Smooth muscle cell (in vitro differentiated cells): ENCODE measurements at regions not wholly inside any gene's neighbourhood (a gene's known extent, or its start where the extent isn't known, plus 50 kb on each side); places are given as distances from the start of the nearest gene placed in this dataset.

ENCODE experiments used
- DNase-seq: peaks from one replicate; lab custom pipeline; 2025; ENCODE audit not compliant: unreplicated experiment; lab: John Stamatoyannopoulos, UW
- H2AFZ ChIP-seq: fragments of 200-600 bp; sonication (generic); 2 replicates; pipeline ENCODE4 v1.6.0; 2016; ENCODE audit warnings: antibody characterized with exemption, low read depth, mild to moderate bottlenecking
- H3F3A ChIP-seq: fragments of 200-600 bp; sonication (generic); 2 replicates; pipeline ENCODE4 v1.6.0; 2017; ENCODE audit warnings: antibody characterized with exemption, low read depth
- H3K27ac ChIP-seq: fragments of 200-600 bp; sonication (generic); 2 replicates; pipeline ENCODE4 v1.5.1; 2016; ENCODE audit warnings: low read depth, mild to moderate bottlenecking
- H3K27me3 ChIP-seq: fragments of 200-600 bp; sonication (generic); 2 replicates; pipeline ENCODE4 v1.6.1; 2016; ENCODE audit warnings: low read depth, mild to moderate bottlenecking
- H3K36me3 ChIP-seq: fragments of 200-600 bp; sonication (generic); 2 replicates; pipeline ENCODE4 v1.5.1; 2016; ENCODE audit warnings: low read depth
- H3K4me1 ChIP-seq: fragments of 200-600 bp; sonication (generic); 2 replicates; pipeline ENCODE4 v1.5.1; 2016; ENCODE audit warnings: low read depth
- H3K4me2 ChIP-seq: fragments of 200-600 bp; sonication (generic); 2 replicates; pipeline ENCODE4 v1.6.0; 2016; ENCODE audit warnings: mild to moderate bottlenecking
- H3K4me3 ChIP-seq: fragments of 200-600 bp; sonication (generic); 2 replicates; pipeline ENCODE4 v1.5.1; 2016; ENCODE audit warnings: mild to moderate bottlenecking
- H3K79me2 ChIP-seq: fragments of 200-600 bp; sonication (generic); 2 replicates; pipeline ENCODE4 v1.6.0; 2016; ENCODE audit warnings: low read depth, mild to moderate bottlenecking
- H3K9ac ChIP-seq: fragments of 200-600 bp; sonication (generic); 2 replicates; pipeline ENCODE4 v1.6.0; 2016; ENCODE audit warnings: low read depth
- H3K9me3 ChIP-seq: fragments of 200-600 bp; sonication (generic); replicated peaks from 2 replicates; pipeline ENCODE4 v1.5.1; 2016; ENCODE audit warnings: low read depth
- H4K20me1 ChIP-seq: fragments of 200-600 bp; sonication (generic); 2 replicates; pipeline ENCODE4 v1.6.0; 2016; ENCODE audit warnings: low read depth
- CTCF ChIP-seq: fragments of 200-600 bp; sonication (generic); IDR thresholded peaks from 2 replicates; pipeline ENCODE4 v1.5.1; 2017; ENCODE audit warnings: borderline replicate concordance, mild to moderate bottlenecking, antibody characterized with exemption; ENCODE audit not compliant: insufficient read depth, poor library complexity, severe bottlenecking
- WGBS: methylation state at CpG from one replicate; pipeline ENCODE4 v1.1.7; 2016; ENCODE audit warnings: low lambda C conversion rate; 5-methylcytosine and 5-hydroxymethylcytosine counted together

- Histone ChIP-seq H3K4me2 (peak overlapping the region; percentile 19), H3F3A (no peaks in the 10 kb centered on the region), H4K20me1 (peaks cover 3% of the 10 kb centered on the region), H3K79me2 (no peaks in the 10 kb centered on the region), H3K36me3 (no peaks in the 10 kb centered on the region), H3K4me3 (no peak overlapping the region), H2AFZ (no peak overlapping the region), H3K27ac (no peak overlapping the region), H3K9ac (no peak overlapping the region), H3K9me3 (no peaks in the 10 kb centered on the region), H3K4me1 (no peaks in the 10 kb centered on the region), H3K27me3 (no peaks in the 10 kb centered on the region)
- no peak for DNase-seq
- WGBS = 85% methylated on average over 1 of the region's 1 CpG
- TF ChIP-seq CTCF = no peak
Measured at GRCh38 chr17:63335831-63336230, 110.3 kb downstream of the CYB561 start.

- Histone ChIP-seq H3K4me3 (no peak overlapping the region), H3K36me3 (no peaks in the 10 kb centered on the region), H3K79me2 (no peaks in the 10 kb centered on the region), H3K9ac (no peak overlapping the region), H3K4me1 (no peaks in the 10 kb centered on the region), H4K20me1 (peaks cover 3% of the 10 kb centered on the region), H3F3A (no peaks in the 10 kb centered on the region), H3K4me2 (no peak overlapping the region), H2AFZ (no peak overlapping the region), H3K9me3 (no peaks in the 10 kb centered on the region), H3K27ac (no peak overlapping the region), H3K27me3 (no peaks in the 10 kb centered on the region)
- TF ChIP-seq CTCF = no peak
- WGBS = 97% methylated on average over 5 of the region's 5 CpGs
- DNase-seq = no peak
Measured at GRCh38 chr17:63337579-63337978, 108.5 kb downstream of the CYB561 start.

GRCh38 chr17:63338272-63338671 is 107.8 kb downstream of the CYB561 start:
- H3K27ac ChIP-seq = no peak overlapping the region
- peaks cover 6% of the 10 kb centered on the region for H3K36me3 ChIP-seq
- no peaks in the 10 kb centered on the region for H3F3A ChIP-seq
- H3K4me3 ChIP-seq = no peak overlapping the region
- H2AFZ ChIP-seq = no peak overlapping the region
- H3K9ac ChIP-seq = no peak overlapping the region
- H3K4me1 ChIP-seq = no peaks in the 10 kb centered on the region
- no peak for TF ChIP-seq CTCF
- no peaks in the 10 kb centered on the region for H3K27me3 ChIP-seq
- H3K9me3 ChIP-seq = no peaks in the 10 kb centered on the region
- no peak for DNase-seq
- H3K4me2 ChIP-seq = no peak overlapping the region
- H4K20me1 ChIP-seq = peaks cover 3% of the 10 kb centered on the region
- no peaks in the 10 kb centered on the region for H3K79me2 ChIP-seq

- H3F3A ChIP-seq = no peaks in the 10 kb centered on the region
- H3K79me2 ChIP-seq = no peaks in the 10 kb centered on the region
- no peak for DNase-seq
- H3K27ac ChIP-seq = no peak overlapping the region
- H2AFZ ChIP-seq = no peak overlapping the region
- no peaks in the 10 kb centered on the region for H3K4me1 ChIP-seq
- H3K9me3 ChIP-seq = no peaks in the 10 kb centered on the region
- no peak overlapping the region for H3K4me2 ChIP-seq
- H3K4me3 ChIP-seq = no peak overlapping the region
- H3K27me3 ChIP-seq = no peaks in the 10 kb centered on the region
- H3K9ac ChIP-seq = no peak overlapping the region
- peaks cover 7% of the 10 kb centered on the region for H3K36me3 ChIP-seq
- 95% methylated on average over 3 of the region's 3 CpGs for WGBS
- H4K20me1 ChIP-seq = peaks cover 3% of the 10 kb centered on the region
- TF ChIP-seq CTCF = no peak
Measured at GRCh38 chr17:63341276-63341675, 104.8 kb downstream of the CYB561 start.
